HG02943 (cell line): ENCODE measurements at regions not wholly inside any gene's neighbourhood (a gene's known extent, or its start where the extent isn't known, plus 50 kb on each side); places are given as distances from the start of the nearest gene placed in this dataset.
"Not testable (repeated sequence)": the region's sequence is repeated elsewhere in the genome, so short reads cannot be mapped to it uniquely, and the experiment has no call there.

Source experiments
- ATAC-seq: cut with Tn5 transposase; IDR thresholded peaks from one replicate; pipeline ENCODE4 v1.9.1; 2021; ENCODE audit warnings: mild to moderate bottlenecking, low read depth, moderate library complexity; ENCODE audit not compliant: unreplicated experiment

- no peak for ATAC-seq
Observed at GRCh38 chr2:161480123-161480522, 64.0 kb downstream of the TBR1 start.

GRCh38 chr2:161481619-161482018 lies 65.5 kb downstream of the TBR1 start:
- ATAC-seq = no peak

DNA sequence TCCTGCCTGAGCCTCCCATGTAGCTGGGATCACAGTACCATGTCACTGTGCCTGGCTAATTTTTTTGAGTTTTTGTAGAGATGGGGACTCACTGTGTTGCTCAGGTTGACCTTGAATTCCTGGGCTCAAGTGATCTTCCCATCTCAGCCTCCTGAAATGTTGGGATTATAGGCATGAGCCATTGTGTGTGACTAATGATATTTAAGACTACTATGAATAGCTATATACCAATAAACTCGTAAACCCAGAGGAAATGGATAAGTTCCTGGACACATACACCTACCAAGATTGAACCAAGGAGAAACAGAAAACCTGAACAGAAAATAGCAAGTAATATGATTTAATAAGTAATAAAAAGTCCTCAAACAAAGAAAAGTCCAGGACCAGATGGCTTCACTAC lies 68.0 kb downstream of the TBR1 start:
- ATAC-seq = no peak

- no peak for ATAC-seq
Observed at GRCh38 chr2:161486111-161486510, 70.0 kb downstream of the TBR1 start.

DNA sequence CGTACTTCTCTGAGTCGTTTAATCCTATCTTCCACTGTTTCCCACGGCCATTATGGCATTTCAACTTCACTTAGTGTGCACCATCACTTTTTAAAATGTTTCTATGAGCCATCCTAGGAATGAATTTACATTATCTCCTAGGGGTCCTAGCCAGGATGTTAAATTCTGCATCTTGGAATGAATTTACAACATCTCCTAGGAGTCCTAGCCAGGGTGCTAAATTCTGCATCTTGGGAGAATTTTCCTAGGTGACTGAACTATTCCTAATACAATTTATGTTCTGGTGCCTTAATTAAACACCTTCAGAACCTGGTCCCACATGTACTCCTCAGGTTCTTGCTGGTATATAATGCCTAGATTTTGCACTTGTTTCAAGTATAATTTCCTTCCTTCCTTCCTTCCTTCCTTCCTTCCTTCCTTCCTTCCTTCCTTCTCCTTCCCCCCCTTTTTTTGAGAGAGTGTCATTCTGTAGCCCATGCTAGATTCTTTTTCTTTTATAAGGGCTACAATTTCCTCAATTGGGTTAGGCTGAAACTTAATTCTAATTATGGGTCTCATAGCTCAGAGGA lies 72.1 kb downstream of the TBR1 start:
- no peak for ATAC-seq

- ATAC-seq = no peak
Observed at GRCh38 chr2:161488879-161489278, 72.8 kb downstream of the TBR1 start.

DNA sequence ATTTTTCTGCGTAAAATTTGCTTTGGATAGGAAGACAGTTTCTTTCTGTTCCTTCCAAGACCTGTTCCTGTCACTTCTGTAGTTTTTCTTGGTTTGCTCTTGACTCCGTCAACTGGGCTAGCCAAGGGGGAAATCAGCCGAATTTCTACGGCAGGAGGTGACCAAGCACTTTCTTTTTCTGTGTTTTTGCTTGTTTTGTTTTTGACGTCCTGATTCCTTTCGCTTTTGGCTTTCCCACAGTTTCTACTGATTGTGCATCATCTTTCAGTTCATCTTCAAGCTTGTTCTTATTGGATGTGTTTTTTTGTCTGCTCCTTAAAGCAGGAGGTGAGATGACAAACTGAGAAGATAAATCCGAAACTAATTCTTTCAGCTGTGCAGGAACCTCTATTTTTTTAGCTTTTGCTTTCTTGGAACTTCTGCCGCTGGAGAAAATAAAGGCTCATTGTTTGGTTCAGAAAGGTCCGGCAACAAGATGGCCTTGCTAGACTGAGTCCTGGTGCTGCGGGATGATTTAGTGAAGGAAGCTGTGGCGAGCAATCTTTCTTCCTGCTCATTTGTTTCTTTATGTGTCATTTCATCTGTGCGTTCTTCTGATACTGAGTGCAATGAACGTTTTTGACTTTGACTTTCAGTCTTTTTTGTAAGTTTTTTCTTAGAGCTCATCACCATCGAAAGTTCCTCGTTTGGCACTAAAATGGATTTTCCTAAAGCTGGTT lies 85.0 kb downstream of the TBR1 start:
- peak; percentile 65 for ATAC-seq

DNA sequence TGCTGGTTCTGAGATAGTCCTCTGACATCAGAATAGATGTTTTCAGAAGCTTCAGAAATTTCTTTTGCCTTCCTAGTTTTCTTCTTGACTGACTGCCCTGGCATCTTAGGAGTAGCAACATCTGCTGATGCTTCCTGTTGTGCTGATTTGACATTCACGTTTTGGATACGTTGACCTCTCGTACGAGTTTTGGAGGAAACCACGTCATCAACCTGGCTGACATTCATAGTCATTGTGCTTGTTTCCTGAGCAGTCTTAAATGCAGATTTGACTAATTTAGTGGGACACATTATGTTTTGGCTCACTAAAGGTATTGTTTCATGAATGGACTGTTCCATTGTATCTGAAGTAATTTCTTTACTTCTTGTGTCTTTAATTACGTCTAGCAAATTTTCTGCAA lies 86.2 kb downstream of the TBR1 start:
- ATAC-seq = not testable (repeated sequence)

DNA sequence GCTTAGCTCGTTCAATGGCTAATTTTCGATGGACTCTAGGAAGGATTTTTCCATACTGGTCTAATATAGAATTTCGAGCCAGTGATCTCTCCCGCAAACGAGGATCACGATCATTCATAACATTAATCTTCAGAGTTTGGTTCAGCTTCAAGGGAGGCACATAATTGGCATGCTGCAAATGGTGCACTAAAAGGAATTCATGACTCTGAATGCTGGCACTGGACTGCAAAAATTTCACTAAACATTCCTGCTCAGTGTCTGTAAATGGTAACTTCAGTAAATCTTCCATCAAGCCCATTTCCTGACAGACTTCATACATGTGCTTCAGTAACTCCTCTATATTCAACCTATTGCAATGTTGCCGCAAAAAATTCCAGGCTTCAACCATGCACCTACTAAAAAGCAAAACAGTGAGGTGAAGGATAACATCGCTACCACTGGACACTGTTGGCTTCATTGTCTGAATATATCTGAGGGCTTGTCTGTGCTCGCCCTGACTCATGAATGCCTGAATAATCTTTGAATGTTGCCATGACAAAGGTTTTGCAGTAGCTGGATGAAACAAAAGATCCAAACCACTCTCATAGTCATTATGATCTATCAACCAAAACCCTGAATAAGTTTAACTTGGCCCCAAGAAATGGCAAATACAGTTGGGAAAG lies 88.7 kb downstream of the TBR1 start:
- not testable (repeated sequence) for ATAC-seq

GRCh38 chr2:161505466-161505865 lies 89.4 kb downstream of the TBR1 start:
- ATAC-seq = not testable (repeated sequence)

GRCh38 chr2:161513295-161514032 lies 97.4 kb downstream of the TBR1 start:
- not testable (repeated sequence) for ATAC-seq

DNA sequence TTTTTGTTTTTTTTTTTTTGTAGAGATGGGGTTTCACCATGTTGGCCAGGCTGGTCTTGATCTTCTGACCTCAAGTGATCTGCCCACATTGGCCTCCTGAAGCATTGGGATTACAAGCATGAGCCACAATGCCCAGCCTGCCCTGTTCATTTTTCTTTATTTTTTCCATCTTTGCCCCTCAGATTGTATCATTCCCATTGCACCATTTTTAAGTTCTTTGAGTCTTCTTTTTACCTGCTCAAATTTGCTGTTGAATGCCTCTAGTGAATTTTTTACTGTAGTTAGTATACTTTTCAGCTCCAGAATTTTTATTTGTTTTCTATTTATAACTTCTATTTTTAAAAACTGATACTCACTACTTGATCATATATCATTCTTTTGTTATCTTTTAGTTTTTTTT lies 101.4 kb upstream of the SLC4A10 start:
- ATAC-seq = no peak

DNA sequence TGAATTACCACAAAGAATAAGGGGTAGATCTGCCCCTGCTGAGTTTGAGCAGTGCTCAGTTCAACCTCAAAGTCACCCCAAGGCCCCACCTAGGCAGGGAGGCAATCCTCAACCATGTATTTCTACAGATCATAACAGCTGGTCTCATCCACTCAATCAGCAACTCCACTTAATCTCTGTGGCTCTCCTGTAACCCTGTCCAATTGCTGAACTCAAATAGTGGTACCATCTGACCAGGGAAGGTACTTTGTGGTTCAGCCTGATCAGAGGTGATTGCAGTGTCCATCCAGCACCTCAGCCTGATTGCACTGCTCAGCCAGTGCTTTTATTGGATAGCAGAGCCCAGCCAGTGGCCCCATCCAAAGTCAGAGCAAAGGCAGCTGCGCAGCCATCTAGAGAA lies 91.0 kb upstream of the SLC4A10 start:
- ATAC-seq = no peak

DNA sequence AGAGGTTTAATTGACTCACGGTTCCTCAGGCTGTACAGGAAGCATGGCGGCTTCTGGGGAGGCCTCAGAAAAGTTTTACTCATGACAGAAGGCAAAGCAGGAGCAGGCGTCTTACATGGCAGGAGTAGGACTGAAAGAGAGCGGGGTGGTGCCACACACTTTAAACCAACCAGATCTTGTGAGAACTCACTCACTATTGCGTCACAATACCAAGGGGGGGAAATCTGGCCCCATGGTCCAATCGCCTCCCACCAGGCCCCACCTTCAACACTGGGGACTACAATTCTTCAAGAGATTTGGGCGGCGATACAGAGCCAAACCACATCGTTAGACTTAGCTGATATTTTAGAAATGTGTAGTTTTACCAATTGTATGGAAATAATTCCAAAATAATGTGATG lies 77.6 kb upstream of the SLC4A10 start:
- ATAC-seq = no peak

DNA sequence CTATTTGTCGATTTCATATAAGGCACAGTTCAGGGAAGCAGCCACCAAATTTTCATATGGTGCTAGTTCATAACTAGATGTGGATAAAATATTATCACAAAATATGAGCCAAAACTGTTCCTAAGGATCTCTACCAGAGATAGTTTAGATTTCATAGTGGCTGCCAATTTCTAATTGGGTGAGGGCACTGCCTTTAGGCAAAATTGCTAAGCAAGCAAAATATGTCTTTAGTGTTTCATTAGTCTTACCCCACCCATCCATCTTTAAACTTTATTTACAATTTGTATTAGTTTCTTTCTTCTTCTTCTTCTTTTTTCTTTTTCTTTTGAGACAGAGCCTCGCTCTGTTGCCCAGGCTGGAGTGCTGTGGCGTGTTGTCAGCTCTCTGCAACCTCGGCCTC lies 77.1 kb upstream of the SLC4A10 start:
- ATAC-seq = no peak

GRCh38 chr2:161552015-161552414 lies 72.2 kb upstream of the SLC4A10 start:
- ATAC-seq = no peak

GRCh38 chr2:161555826-161556225 lies 68.4 kb upstream of the SLC4A10 start:
- ATAC-seq = no peak

DNA sequence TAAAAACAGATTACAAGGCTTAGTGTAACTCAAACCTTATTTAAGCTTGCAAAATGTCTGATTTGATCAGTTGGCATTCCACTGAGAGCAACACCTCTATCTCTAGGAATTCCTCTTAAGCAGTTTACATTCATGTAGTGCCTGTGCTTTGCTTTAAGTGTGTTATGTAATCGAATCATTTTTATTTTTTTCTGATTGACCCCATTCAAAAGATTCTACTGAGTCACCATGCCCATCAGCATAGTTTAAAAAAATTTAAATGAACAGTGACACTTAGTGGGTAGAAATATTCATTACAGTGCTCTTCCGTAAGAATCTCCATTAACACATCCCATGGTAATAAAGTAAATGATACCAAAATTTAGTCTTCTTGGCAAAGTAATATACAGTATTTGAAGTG lies 67.8 kb upstream of the SLC4A10 start:
- ATAC-seq = no peak

DNA sequence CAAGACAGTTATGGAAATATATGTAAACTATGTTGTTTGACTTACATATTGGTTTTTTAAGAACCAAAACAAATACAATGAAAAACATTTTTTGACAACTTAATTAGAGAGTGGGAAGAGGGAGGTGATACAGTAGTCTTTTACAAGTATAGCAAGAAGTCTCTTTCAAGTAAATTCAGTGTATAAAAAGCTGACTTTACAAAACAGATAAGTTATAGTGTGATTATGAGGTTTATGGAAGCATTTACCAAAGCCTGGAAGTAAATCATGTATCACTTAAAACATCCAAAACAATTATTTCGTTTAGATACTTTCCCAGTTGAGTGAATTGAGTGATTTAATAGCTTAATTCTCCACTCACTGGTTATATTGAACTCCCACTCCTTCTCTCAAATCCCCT lies 66.7 kb upstream of the SLC4A10 start:
- ATAC-seq = no peak

GRCh38 chr2:161564906-161565305 lies 59.3 kb upstream of the SLC4A10 start:
- ATAC-seq = no peak

GRCh38 chr2:161569401-161569800 lies 54.8 kb upstream of the SLC4A10 start:
- ATAC-seq = no peak
